ENCODE measurements at regions not wholly inside any gene's neighbourhood (a gene's known extent, or its start where the extent isn't known, plus 50 kb on each side); places are given as distances from the start of the nearest gene placed in this dataset.

DNA sequence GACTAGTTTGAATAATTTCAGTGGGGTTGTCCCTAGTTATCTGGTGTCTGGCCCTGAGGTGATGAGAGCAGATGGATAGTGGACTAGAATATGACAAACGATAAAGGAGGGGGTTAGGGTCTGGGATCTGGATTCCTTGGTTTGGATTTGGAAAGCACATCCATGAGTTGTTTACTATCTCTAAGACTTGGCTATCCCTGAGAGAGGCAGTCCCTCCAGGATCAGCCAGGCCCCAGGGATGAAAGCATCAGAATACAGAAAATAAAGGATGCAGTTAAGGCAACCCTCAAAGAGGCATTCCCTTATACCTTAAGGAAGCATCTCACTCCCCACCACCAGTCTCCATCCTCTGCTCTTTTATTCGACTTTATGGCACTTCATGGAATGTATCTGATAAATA is 230.7 kb downstream of the NHLRC3 start:
- in situ Hi-C loops (cut with HindIII; ENCODE audit: low pct_ligation_motif_present, low pct_unique_long_range_greater_than_20kb, low sequenced_read_pairs) = no loop called here

DNA sequence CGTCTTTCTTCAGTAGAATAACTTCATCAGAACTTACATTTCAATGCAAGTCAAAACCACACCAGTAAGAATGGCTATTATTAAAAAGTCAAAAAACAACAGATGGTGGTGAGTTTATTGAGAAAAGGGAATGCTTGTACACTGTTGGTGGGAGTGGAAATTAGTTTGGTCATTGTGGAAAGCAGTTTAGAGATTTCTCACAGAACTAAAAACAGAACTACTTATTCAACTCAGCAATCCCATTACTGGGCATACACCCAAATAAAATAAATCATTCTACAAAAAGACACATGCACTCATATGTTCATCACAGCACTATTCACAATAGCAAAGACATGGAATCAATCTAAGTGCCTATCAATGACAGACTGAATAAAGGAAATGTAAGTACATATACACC is 231.2 kb downstream of the NHLRC3 start:
- in situ Hi-C loops (cut with HindIII; ENCODE audit: low pct_ligation_motif_present, low pct_unique_long_range_greater_than_20kb, low sequenced_read_pairs) = no loop called here
- no peak for DNase-seq

More for the DNA sequence above, 230.7 kb downstream of the NHLRC3 start:
- DNase-seq = no peak

DNA sequence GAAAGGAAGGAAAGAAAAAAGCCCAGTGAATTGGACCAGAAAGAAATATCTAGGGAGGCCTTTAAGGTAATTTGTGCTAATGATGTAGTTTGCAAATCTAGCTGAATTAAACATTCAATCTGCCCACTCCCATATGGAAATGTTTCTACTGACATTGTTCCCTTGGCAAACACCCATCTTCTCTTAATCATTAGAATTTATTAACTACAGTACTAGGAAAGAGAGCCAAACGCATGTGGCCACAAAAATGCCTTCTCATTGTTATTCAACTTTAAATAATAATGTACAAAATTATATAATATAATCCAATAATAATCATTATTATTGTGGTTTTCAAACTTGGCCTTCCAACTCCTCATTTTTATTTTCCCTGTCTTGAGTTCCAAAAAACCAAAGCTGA is 234.7 kb downstream of the NHLRC3 start:
- no peak for DNase-seq
- in situ Hi-C loops (cut with HindIII; ENCODE audit: low pct_ligation_motif_present, low pct_unique_long_range_greater_than_20kb, low sequenced_read_pairs) = no loop called here

DNA sequence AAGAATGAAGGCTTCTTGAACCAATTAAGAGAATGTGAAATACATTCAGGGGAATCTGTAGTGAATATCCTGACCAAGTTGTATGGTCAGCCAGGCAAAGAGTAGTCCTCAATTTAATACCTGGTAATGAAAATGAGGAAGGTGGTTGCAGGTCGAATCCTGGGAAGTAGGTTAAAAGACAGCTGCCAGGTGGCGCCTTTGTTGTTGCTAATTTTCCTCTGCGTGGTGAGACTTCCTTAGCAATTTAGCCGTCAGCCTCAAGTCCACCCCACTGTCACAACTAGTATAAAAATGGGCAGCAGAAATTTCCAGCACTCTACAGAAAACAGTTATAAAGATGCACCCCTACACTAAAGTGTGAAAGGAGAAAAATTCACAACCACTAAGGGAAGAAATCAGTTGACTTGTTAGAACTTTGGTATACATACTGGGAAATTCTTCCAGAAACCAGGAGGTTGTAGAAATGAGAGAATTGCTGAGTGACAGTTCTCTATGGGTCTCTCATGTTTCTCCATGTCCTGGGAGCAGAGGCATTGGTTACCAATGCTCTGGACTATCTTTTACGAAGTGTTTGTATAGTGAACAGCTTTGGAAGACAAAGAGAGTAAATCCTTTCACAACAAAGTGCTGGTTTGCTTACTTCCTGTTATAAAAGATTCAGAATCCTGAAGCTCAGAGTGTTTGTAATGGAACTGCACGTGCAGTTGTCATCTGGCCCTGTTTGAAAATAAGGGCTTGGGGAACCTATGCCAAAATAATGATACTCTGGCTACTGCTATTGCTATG is 235.9 kb downstream of the NHLRC3 start:
- in situ Hi-C loops (cut with HindIII; ENCODE audit: low pct_ligation_motif_present, low pct_unique_long_range_greater_than_20kb, low sequenced_read_pairs) = no loop called here
- DNase-seq = no peak

DNA sequence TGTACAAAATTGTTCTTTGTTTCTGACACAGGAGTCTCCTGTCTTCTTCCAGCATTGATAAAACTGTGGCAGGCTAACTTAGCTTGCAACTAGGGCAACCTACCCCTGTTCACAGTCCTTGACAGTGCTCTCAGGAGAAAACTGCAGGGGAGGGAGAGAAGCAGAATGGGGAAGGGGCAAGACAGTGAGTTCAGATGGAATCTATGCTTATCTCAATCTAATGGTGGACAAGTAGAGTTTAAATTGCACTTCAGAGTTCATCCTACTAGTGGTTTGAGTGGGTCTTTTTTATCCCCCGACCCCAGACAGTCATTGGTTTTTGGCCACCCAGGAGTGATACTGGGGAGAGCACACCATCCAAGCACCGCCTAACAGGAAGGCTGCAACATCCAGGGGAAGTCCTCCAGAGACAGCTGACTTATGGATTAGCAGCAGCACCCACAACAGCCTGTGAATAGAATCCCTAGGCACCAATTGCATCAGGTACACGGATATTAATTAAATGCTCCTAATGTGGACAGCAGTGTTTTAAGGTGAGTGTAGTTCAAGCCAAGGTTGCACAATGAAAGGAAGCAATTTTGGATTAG is 236.6 kb downstream of the NHLRC3 start:
- DNase-seq = no peak
- in situ Hi-C loops (cut with HindIII; ENCODE audit: low pct_ligation_motif_present, low pct_unique_long_range_greater_than_20kb, low sequenced_read_pairs) = no loop called here

DNA sequence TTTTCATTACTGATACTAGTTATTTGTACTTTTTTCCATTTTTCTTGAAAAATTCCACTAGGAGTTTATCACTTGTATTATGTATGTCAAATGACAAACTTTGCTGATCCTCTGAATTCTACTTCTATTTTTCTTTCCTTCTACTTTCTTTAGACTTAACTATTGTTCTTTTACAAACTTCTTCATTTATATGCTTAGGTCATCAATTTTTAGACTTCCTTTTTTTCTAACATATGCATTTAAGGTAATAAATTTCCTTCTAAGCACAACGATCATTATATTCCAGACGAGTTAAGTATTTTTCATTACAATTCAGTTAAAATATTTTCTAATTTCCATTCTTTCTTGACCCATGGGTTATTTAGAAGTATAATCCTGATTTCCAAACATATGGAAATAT is 240.8 kb downstream of the NHLRC3 start:
- no peak for DNase-seq

DNA sequence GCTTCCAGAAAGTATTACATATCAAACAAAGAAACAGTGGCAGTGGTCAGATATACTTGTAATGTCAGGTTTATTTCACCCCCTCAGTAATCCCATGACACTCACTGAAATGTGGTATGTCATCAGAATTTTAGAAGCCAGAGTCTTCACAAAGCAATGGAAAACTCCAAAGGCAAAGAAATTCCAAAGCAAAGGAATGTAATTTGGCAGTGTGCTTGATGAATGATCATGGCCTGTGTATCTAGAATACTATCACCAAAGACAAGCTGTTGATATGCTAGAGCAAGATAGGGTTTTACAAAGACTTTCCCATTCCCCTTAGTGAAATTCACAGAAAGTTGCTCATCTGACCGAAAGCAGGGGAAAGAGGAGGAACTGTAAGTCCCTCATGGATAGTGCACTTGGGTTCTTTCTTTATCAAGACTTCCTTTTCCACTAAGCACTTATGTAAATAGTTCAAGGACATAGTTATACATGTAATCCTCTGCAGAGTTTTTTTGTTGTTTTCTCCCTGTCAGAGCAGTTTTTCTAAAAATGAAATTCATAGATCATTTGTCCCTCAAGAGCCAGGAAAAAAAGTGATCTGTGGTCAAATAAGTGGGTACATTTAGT is 243.4 kb downstream of the NHLRC3 start:
- in situ Hi-C loops (cut with HindIII; ENCODE audit: low pct_ligation_motif_present, low pct_unique_long_range_greater_than_20kb, low sequenced_read_pairs) = no loop called here
- DNase-seq = no peak

More for the DNA sequence above, 240.8 kb downstream of the NHLRC3 start:
- in situ Hi-C loops (cut with HindIII; ENCODE audit: low pct_ligation_motif_present, low pct_unique_long_range_greater_than_20kb, low sequenced_read_pairs) = no loop called here

DNA sequence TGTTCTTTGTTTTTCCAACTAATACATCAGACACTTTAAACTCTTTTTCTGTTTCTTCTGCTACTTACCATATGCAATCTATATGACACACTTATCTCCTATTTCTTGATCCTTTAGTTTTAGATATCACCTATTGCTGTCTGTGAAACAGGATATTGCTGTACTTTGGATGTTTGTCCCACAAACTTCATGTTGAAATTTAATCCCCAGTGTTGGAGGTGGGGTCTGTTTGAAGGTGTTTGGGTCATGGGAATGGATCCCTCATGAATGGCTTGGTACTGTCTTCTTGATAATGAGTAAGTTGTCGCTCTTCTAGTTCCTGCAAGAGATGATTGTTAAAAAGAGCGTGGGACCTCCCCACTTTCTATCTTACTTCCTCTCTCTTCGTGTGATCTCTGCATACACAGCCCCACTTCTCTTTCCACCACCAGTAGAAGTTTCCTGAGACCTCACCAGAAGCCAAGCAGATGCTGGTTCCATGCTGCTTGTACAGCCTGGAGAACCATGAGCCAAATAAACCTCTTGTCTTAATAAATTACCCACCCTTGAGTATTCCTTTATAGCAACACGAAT is 244.2 kb downstream of the NHLRC3 start:
- DNase-seq = no peak
- in situ Hi-C loops (cut with HindIII; ENCODE audit: low pct_ligation_motif_present, low pct_unique_long_range_greater_than_20kb, low sequenced_read_pairs) = no loop called here

DNA sequence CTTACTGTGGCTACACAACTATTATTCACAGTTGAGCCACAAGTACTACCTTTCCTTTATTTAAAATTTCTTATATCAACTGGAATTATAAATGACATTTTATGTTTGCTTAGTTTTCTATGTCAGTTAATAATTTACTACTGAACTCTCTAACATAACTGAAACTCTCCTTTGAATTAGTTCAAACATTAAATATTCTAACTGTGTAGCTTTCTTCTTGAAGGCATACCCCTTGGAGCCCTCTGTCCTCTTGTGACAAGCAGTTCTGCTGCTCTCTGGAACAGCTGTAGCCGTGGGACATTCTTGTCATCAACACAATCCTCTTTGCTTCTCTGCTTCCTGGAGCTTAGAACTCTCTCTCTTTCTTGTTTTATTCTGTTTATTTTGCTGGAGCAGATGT is 244.8 kb downstream of the NHLRC3 start:
- in situ Hi-C loops (cut with HindIII; ENCODE audit: low pct_ligation_motif_present, low pct_unique_long_range_greater_than_20kb, low sequenced_read_pairs) = no loop called here
- no peak for DNase-seq

DNA sequence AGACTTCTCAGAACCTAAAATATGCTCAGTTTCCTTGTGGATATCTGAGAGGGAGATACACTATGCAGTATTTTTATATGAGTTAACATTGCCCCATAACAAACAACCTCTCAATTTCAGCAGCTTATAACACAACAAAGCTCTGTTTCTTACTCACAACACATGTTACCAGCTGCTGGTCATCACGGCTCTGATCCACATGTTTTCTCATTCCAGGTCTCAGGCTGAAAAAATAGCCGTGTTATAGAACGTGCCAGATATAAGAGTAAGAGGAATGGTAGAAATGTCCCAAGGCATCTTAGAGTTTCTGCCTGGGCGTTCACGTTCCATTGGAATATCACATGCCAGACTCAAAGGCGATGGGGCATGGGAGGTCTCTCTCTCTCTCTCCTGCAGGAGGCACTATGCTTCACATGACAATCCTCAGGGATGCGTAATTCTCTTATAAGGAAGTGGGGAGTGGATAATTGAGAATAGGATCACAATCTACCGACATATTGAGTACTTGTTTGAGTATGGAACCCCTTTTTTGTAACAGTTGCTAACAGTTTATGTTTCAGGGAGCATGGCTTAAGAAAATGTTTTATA is 246.6 kb downstream of the NHLRC3 start:
- in situ Hi-C loops (cut with HindIII; ENCODE audit: low pct_ligation_motif_present, low pct_unique_long_range_greater_than_20kb, low sequenced_read_pairs) = no loop called here
- DNase-seq = no peak
